KMS-11 (cell line): ENCODE measurements at regions not wholly inside any gene's neighbourhood (a gene's known extent, or its start where the extent isn't known, plus 50 kb on each side); places are given as distances from the start of the nearest gene placed in this dataset.

ENCODE experiments used
- H2AFZ ChIP-seq: fragments of 200-600 bp; sonication (generic); 2 replicates; pipeline ENCODE4 v1.6.1; 2016; ENCODE audit warnings: antibody characterized with exemption, mixed run types, low read depth
- H3K27ac ChIP-seq: fragments of 200-600 bp; sonication (generic); 2 replicates; pipeline ENCODE4 v1.6.1; 2016; ENCODE audit warnings: mild to moderate bottlenecking, mixed run types
- H3K27me3 ChIP-seq: fragments of 200-600 bp; sonication (generic); 2 replicates; pipeline ENCODE4 v1.6.1; 2017; ENCODE audit warnings: mild to moderate bottlenecking, low read depth, mixed run types, moderate library complexity; ENCODE audit not compliant: insufficient read depth
- H3K36me3 ChIP-seq: fragments of 200-600 bp; sonication (generic); 2 replicates; pipeline ENCODE4 v1.6.1; 2017; ENCODE audit warnings: mild to moderate bottlenecking, mixed run types; ENCODE audit not compliant: insufficient read depth
- H3K4me1 ChIP-seq: fragments of 200-600 bp; sonication (generic); 2 replicates; pipeline ENCODE4 v1.6.1; 2016; ENCODE audit warnings: mild to moderate bottlenecking, low read depth, mixed run types; ENCODE audit not compliant: poor library complexity, severe bottlenecking
- H3K4me2 ChIP-seq: fragments of 200-600 bp; sonication (generic); 2 replicates; pipeline ENCODE4 v1.7.0; 2016; ENCODE audit warnings: mild to moderate bottlenecking, mixed run types
- H3K4me3 ChIP-seq: fragments of 200-600 bp; sonication (generic); IDR thresholded peaks from 2 replicates; pipeline ENCODE4 v1.6.1; 2017; ENCODE audit warnings: low read depth, low read length, mixed read lengths; ENCODE audit not compliant: insufficient read depth
- H3K79me2 ChIP-seq: fragments of 200-600 bp; sonication (generic); 2 replicates; pipeline ENCODE4 v1.6.1; 2016; ENCODE audit warnings: low read depth, mixed run types; ENCODE audit not compliant: insufficient read depth
- H3K9ac ChIP-seq: fragments of 200-600 bp; sonication (generic); 2 replicates; pipeline ENCODE4 v1.6.1; 2016; ENCODE audit warnings: mild to moderate bottlenecking, mixed run types
- H4K20me1 ChIP-seq: fragments of 200-600 bp; sonication (generic); 2 replicates; pipeline ENCODE4 v1.6.1; 2016; ENCODE audit warnings: mild to moderate bottlenecking, mixed run types; ENCODE audit not compliant: insufficient read depth
- CTCF ChIP-seq: fragments of 200-600 bp; sonication (generic); conservative IDR thresholded peaks from 2 replicates; pipeline ENCODE4 v1.6.1; 2017; ENCODE audit warnings: low read depth, mild to moderate bottlenecking, antibody characterized with exemption, low read length, moderate library complexity, mixed read lengths

GRCh38 chr2:144631636-144632035 is 111.7 kb upstream of the ZEB2 start:
- Histone ChIP-seq H3K27me3 (no peaks in the 10 kb centered on the region), H3K4me1 (peaks cover 27% of the 10 kb centered on the region), H3K36me3 (no peaks in the 10 kb centered on the region), H2AFZ (no peak overlapping the region), H3K79me2 (no peaks in the 10 kb centered on the region), H3K9ac (no peak overlapping the region), H4K20me1 (no peaks in the 10 kb centered on the region), H3K27ac (no peak overlapping the region), H3K4me3 (no peak overlapping the region), H3K4me2 (peak overlapping the region; percentile 34)
- no peak for TF ChIP-seq CTCF

- Histone ChIP-seq H3K4me2 (peak overlapping the region; percentile 34; the same call in 1 of the 2 replicates), H3K27me3 (no peaks in the 10 kb centered on the region), H3K9ac (no peak overlapping the region), H3K36me3 (no peaks in the 10 kb centered on the region), H4K20me1 (no peaks in the 10 kb centered on the region), H3K4me1 (peaks cover 27% of the 10 kb centered on the region), H2AFZ (no peak overlapping the region), H3K79me2 (no peaks in the 10 kb centered on the region), H3K27ac (no peak overlapping the region), H3K4me3 (no peak overlapping the region)
- TF ChIP-seq CTCF, result no peak
Observed at GRCh38 chr2:144630459-144631215, 110.7 kb upstream of the ZEB2 start.

GRCh38 chr2:144629935-144630334 is 110.0 kb upstream of the ZEB2 start:
- Histone ChIP-seq H3K27ac (no peak overlapping the region), H3K79me2 (no peaks in the 10 kb centered on the region), H2AFZ (no peak overlapping the region), H3K36me3 (no peaks in the 10 kb centered on the region), H4K20me1 (no peaks in the 10 kb centered on the region), H3K4me1 (peaks cover 27% of the 10 kb centered on the region), H3K27me3 (no peaks in the 10 kb centered on the region), H3K4me3 (no peak overlapping the region), H3K9ac (no peak overlapping the region), H3K4me2 (peak overlapping the region; percentile 34; the same call in 1 of the 2 replicates)
- no peak for TF ChIP-seq CTCF

- no peak overlapping the region for H3K4me2 ChIP-seq
- H3K36me3 ChIP-seq, result no peaks in the 10 kb centered on the region
- H3K79me2 ChIP-seq, result no peaks in the 10 kb centered on the region
- H4K20me1 ChIP-seq, result no peaks in the 10 kb centered on the region
- H2AFZ ChIP-seq, result no peak overlapping the region
- no peaks in the 10 kb centered on the region for H3K27me3 ChIP-seq
- H3K4me1 ChIP-seq, result peaks cover 27% of the 10 kb centered on the region
- no peak overlapping the region for H3K9ac ChIP-seq
- H3K4me3 ChIP-seq, result no peak overlapping the region
- no peak for TF ChIP-seq CTCF
- no peak overlapping the region for H3K27ac ChIP-seq
Observed at GRCh38 chr2:144628566-144628965, 108.6 kb upstream of the ZEB2 start.
